ENCODE measurements at regions not wholly inside any gene's neighbourhood (a gene's known extent, or its start where the extent isn't known, plus 50 kb on each side); places are given as distances from the start of the nearest gene placed in this dataset.
"Not testable (repeated sequence)": the region's sequence is repeated elsewhere in the genome, so short reads cannot be mapped to it uniquely, and the experiment has no call there.

DNA sequence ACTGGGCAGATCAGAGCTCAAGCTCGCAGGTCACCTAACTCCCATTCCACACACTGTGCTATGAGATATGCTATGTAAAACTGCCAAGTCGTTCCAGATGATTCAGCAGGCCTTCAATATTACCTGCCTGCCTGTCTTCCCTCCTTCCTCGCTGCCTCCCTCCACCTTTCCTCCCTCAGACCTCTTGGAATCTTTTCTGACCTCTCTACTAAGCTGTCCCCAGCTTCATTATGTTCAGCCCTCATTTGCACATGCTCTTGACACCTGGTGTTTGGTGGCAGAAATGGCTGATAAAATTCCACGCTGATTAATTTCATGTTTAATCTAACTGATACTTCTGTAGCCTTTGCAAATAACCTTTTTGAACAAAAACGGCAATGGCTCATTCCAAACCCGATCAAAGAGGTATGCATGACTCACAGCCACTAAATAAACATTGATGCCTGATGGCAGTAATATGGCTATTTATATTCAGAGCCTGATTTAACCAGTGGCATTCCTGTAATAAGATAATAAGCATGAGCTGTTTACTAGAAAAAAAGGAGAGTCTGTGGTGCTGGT lies 130.8 kb upstream of the EGLN3 start (continued):
- 0 out of 2 replicates have a peak, but pooled peaks have one; percentile 24 for TF ChIP-seq ZEB2 (IDR thresholded peaks at IDR 0.05)
- TF ChIP-seq DPF2 (IDR thresholded peaks at IDR 0.05) = 0 out of 2 replicates have a peak, but pooled peaks have one; percentile 31
- no peak for TF ChIP-seq ZNF212 (CRISPR knock-in tag; IDR thresholded peaks at IDR 0.05)

DNA sequence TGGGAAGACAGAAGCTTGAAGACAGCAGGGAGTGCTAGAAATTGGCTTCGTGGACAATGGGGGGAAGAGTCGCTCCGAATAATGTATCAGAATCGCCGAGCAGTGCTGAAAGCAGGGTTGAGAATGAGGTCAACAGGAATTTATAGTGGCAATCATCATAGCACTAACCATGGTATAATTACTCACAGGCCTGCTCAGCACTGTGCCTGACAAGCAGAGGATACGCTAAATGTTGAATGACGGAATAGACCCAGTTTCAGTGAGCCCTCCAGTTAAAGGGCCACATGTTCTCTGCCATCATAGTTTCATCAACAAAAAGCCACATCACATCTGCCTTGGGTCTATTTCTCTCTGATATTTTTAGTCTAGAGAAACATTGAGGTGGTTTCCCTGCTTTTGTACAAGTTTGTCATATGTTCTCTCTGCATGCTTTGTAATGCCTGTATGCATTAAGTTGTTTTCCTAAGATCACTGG lies 130.3 kb upstream of the EGLN3 start:
- ChIA-PET CTCF (ENCODE audit: low intra/inter-chr PET ratio) (no interaction called here), POLR2A (interaction anchor here (0.6 kb wide), 1 partner anchor 21 kb away, joined by 3 read pairs; no protein-coding TSS in a partner anchor)
- no peak overlapping the region; a peak in 1 of 4 replicates for H3K9ac ChIP-seq (ENCODE audit: insufficient read depth in 1 of 2, low read depth in 2 of 2, low read length in 2 of 2)
- peak overlapping the region; percentile 77 for H2AFZ ChIP-seq (ENCODE audit: low read depth, low read length)
- DNase-seq (ENCODE audit: extremely low read depth in 1 of 4, low spot score in 3 of 4) (no peak), ATAC-seq (no peak), FAIRE-seq (no peak)
- TF ChIP-seq, protein P1, sequence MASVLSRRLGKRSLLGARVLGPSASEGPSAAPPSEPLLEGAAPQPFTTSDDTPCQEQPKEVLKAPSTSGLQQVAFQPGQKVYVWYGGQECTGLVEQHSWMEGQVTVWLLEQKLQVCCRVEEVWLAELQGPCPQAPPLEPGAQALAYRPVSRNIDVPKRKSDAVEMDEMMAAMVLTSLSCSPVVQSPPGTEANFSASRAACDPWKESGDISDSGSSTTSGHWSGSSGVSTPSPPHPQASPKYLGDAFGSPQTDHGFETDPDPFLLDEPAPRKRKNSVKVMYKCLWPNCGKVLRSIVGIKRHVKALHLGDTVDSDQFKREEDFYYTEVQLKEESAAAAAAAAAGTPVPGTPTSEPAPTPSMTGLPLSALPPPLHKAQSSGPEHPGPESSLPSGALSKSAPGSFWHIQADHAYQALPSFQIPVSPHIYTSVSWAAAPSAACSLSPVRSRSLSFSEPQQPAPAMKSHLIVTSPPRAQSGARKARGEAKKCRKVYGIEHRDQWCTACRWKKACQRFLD (CRISPR knock-in tag; IDR thresholded peaks at IDR 0.05) = no peak
- TF ChIP-seq HNRNPH1 (optimal IDR thresholded peaks at IDR 0.05; ENCODE audit: low read depth, low read length) (no peak), EZH2 (IDR thresholded peaks at IDR 0.05; ENCODE audit: borderline replicate concordance, low read depth, low read length) (no peak), ERF (CRISPR knock-in tag; IDR thresholded peaks at IDR 0.05) (no peak), POLR2AphosphoS2 (IDR thresholded peaks at IDR 0.05; ENCODE audit: low read length) (no peak), ZNF76 (CRISPR knock-in tag; IDR thresholded peaks at IDR 0.05; ENCODE audit: borderline replicate concordance) (no peak), BHLHE40 (IDR thresholded peaks at IDR 0.05; ENCODE audit: low read length) (no peak), SP1 (CRISPR knock-in tag; IDR thresholded peaks at IDR 0.05) (no peak), NCOA1 (IDR thresholded peaks at IDR 0.05; ENCODE audit: low read depth) (no peak), ZBTB1 (CRISPR knock-in tag; IDR thresholded peaks at IDR 0.05; ENCODE audit: borderline replicate concordance, low read depth) (no peak)
- TF ChIP-seq, protein P2, sequence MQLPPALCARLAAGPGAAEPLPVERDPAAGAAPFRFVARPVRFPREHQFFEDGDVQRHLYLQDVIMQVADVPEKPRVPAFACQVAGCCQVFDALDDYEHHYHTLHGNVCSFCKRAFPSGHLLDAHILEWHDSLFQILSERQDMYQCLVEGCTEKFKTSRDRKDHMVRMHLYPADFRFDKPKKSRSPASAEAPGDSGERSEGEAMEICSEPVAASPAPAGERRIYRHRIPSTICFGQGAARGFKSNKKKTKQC (CRISPR knock-in tag; IDR thresholded peaks at IDR 0.05) = no peak
- H3K4me2 ChIP-seq (ENCODE audit: insufficient read depth, low read length) = peak overlapping the region; percentile 32; the same call in 1 of the 2 replicates
- no peaks in the 10 kb centered on the region for H3K36me3 ChIP-seq (ENCODE audit: control insufficient read depth, insufficient read depth, low read length)
- H3K27ac ChIP-seq (ENCODE audit: extremely low read depth, low read depth, low read length) = no peak overlapping the region; the same call in 2 of the 3 replicates
- in situ Hi-C loops (cut with MboI) = no loop called here
- intact Hi-C loops (cut with micrococcal nuclease) = no loop called here
- no peaks in the 10 kb centered on the region for H3K27me3 ChIP-seq (ENCODE audit: control insufficient read depth in 2 of 2, insufficient read depth in 2 of 2, low read length in 2 of 2)
- H4K20me1 ChIP-seq (replicated peaks; ENCODE audit: control insufficient read depth, insufficient read depth, low read length) = no peaks in the 10 kb centered on the region
- no peak overlapping the region for H3K4me3 ChIP-seq
- WGBS (ENCODE audit: insufficient coverage, low coverage, missing lambda C conversion rate) = 80% methylated on average over 7 of the region's 7 CpGs
- no peaks in the 10 kb centered on the region for H3K9me1 ChIP-seq (ENCODE audit: control insufficient read depth, insufficient read depth, low read length)
- no TSS peak for BruUV-seq (replicated peaks)
- peaks cover 3 to 13% of the 10 kb centered on the region in 2 experiments; a peak in 3 of 5 replicates for H3K4me1 ChIP-seq (replicated peaks in 1 of 2; ENCODE audit: control insufficient read depth in 2 of 2, insufficient read depth in 2 of 2, low read length in 2 of 2)
- peaks cover 5% of the 10 kb centered on the region for H3K9me3 ChIP-seq (replicated peaks; ENCODE audit: control insufficient read depth, insufficient read depth, low read depth, low read length)
- no peaks in the 10 kb centered on the region for H3K79me2 ChIP-seq (ENCODE audit: control insufficient read depth, insufficient read depth, low read length)

DNA sequence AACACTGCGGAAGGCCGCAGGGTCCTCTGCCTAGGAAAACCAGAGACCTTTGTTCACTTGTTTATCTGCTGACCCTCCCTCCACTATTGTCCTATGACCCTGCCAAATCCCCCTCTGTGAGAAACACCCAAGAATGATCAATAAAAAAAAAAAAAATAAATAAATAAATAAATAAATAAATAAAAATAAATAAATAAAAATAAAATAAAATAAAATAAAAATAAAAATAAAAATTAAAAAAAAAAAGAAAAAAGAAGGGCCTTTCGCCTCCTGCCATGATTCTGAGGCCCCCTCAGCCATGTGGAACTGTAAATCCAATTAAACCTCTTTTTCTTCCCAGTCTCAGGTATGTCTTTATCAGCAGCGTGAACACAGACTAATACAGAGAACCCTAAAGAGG lies 128.8 kb upstream of the EGLN3 start:
- H3K9me3 ChIP-seq (replicated peaks; ENCODE audit: control insufficient read depth, insufficient read depth, low read depth, low read length); H3K36me3 ChIP-seq (ENCODE audit: control insufficient read depth, insufficient read depth, low read length); H3K4me2 ChIP-seq (ENCODE audit: insufficient read depth, low read length); H3K4me3 ChIP-seq; POLR2A ChIA-PET; H3K27ac ChIP-seq (ENCODE audit: extremely low read depth, low read depth, low read length); intact Hi-C loops (cut with micrococcal nuclease); H2AFZ ChIP-seq (ENCODE audit: low read depth, low read length); CTCF ChIA-PET (ENCODE audit: low intra/inter-chr PET ratio); FAIRE-seq; DNase-seq (ENCODE audit: extremely low read depth in 1 of 4, low spot score in 3 of 4); in situ Hi-C loops (cut with MboI); ATAC-seq; H3K9ac ChIP-seq (ENCODE audit: insufficient read depth in 1 of 2, low read depth in 2 of 2, low read length in 2 of 2); H3K9me1 ChIP-seq (ENCODE audit: control insufficient read depth, insufficient read depth, low read length); H4K20me1 ChIP-seq (replicated peaks; ENCODE audit: control insufficient read depth, insufficient read depth, low read length); H3K79me2 ChIP-seq (ENCODE audit: control insufficient read depth, insufficient read depth, low read length); BruUV-seq (replicated peaks); H3K27me3 ChIP-seq (ENCODE audit: control insufficient read depth in 2 of 2, insufficient read depth in 2 of 2, low read length in 2 of 2): not testable (repeated sequence)
- H3K4me1 ChIP-seq (replicated peaks in 1 of 2; ENCODE audit: control insufficient read depth in 2 of 2, insufficient read depth in 2 of 2, low read length in 2 of 2) = peaks cover 3 to 13% of the 10 kb centered on the region in 2 experiments; a peak in 3 of 5 replicates
- 81% methylated on average over 2 of the region's 4 CpGs for WGBS (ENCODE audit: insufficient coverage, low coverage, missing lambda C conversion rate)

All from K562 (cell line).